NCI-H524 (cell line): ENCODE measurements at regions not wholly inside any gene's neighbourhood (a gene's known extent, or its start where the extent isn't known, plus 50 kb on each side); places are given as distances from the start of the nearest gene placed in this dataset.

Experiments used
- DNase-seq, 2 experiments: peaks; one replicate each; lab custom pipeline; 2025; lab: John Stamatoyannopoulos, UW

GRCh38 chr15:77540312-77541060, 92.2 kb downstream of the LINGO1 start:
- DNase-seq: no peak

GRCh38 chr15:77538793-77539497, 93.8 kb downstream of the LINGO1 start:
- no peak for DNase-seq

GRCh38 chr15:77538027-77538451, 94.7 kb downstream of the LINGO1 start:
- no peak for DNase-seq

- no peak for DNase-seq
Measured at GRCh38 chr15:77537006-77537405, 95.7 kb downstream of the LINGO1 start.

- DNase-seq: no peak
Measured at GRCh38 chr15:77535845-77536244, 96.9 kb downstream of the LINGO1 start.
